ENCODE measurements at regions not wholly inside any gene's neighbourhood (a gene's known extent, or its start where the extent isn't known, plus 50 kb on each side); places are given as distances from the start of the nearest gene placed in this dataset.

DNA sequence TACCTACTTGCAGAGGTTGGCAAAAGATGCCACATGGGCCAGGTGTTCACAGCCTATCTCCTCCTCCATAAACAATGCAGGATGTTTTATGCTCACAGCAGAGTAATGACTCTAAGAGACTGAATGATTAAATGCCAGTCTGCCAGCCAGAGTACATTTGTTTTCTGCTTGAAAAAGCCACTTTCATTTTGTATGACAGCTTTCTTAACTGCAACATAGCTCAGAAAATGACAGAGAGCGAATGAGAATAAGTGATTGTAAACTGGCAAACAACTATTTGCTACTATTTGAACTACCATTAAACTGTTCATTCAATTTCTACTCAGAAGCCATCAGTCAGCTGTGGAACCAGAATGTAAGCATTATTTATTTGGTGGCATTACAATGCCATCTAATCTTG, 50.6 kb upstream of the DCC start:
- no peak for DNase-seq (ENCODE audit: low spot score)

Measured in AG08395 (cell line).